K562 (cell line): ENCODE measurements at regions not wholly inside any gene's neighbourhood (a gene's known extent, or its start where the extent isn't known, plus 50 kb on each side); places are given as distances from the start of the nearest gene placed in this dataset.

Experiments
- ATAC-seq: fragments of 200-7000 bp; cut with Tn5 transposase; 3 replicates; pipeline ENCODE4 v1.9.1; 2020; ENCODE audit warnings: moderate library complexity
- BruUV-seq: library from RNA; stranded (reverse); fragments of 400-500 nt; replicated peaks from 2 replicates; lab custom pipeline; 2021; lab: Mats Ljungman, UMichigan
- CTCF ChIA-PET: fragments of 300-600 bp; formaldehyde crosslinking; extraction: SDS; loops from one replicate; lab custom pipeline; 2021; ENCODE audit warnings: low intra/inter-chr PET ratio; lab: Yijun Ruan, JAX
- POLR2A ChIA-PET: fragments of 300-600, 350-650 bp; sonication (Branson Sonifier 250); formaldehyde crosslinking; extraction: SDS; loops from one replicate; lab custom pipeline; 2021; ENCODE audit warnings: antibody characterized with exemption, inconsistent platforms; lab: Yijun Ruan, JAX
- DNase-seq, 4 experiments: peaks; one replicate each; pipeline versions ENCODE4 v3.0.0 to v3.0.0-alpha.2; 2011 to 2018; ENCODE audit warnings: low spot score in 3 of 4, mixed read lengths in 3 of 4; ENCODE audit errors: extremely low read depth in 1 of 4
- FAIRE-seq: peaks from 2 replicates; lab custom pipeline; 2011; peaks lifted over from hg19 to GRCh38; lab: Jason Lieb, UNC
- H2AFZ ChIP-seq: 2 replicates; pipeline ENCODE4 v1.6.0; 2011; ENCODE audit warnings: low read depth, low read length, control low read depth, inconsistent platforms
- H3K27ac ChIP-seq: fragments of 200-600 bp; 3 replicates; pipeline ENCODE4 v1.8.0; 2011; ENCODE audit warnings: low read depth, mild to moderate bottlenecking, control low read depth, inconsistent platforms, low read length, moderate library complexity, mixed read lengths; ENCODE audit errors: extremely low read depth
- H3K27me3 ChIP-seq, 2 experiments: fragments of 300-600 bp in 1 of 2; 2 replicates in 1 of 2; 3 replicates in 1 of 2; pipeline versions ENCODE4 v1.6.0 to v1.8.0; 2011; ENCODE audit warnings: inconsistent platforms in 2 of 2, low read length in 2 of 2, mild to moderate bottlenecking in 1 of 2, mixed read lengths in 1 of 2, moderate library complexity in 1 of 2; ENCODE audit not compliant: control insufficient read depth in 2 of 2, insufficient read depth in 2 of 2
- H3K36me3 ChIP-seq: fragments of 300-600 bp; 3 replicates; pipeline ENCODE4 v1.8.0; 2011; ENCODE audit warnings: mild to moderate bottlenecking, low read length, inconsistent platforms; ENCODE audit not compliant: control insufficient read depth, insufficient read depth
- H3K4me1 ChIP-seq, 2 experiments: fragments of 200-600 bp in 1 of 2; replicated peaks in 1 of 2; 2 replicates in 1 of 2; 3 replicates in 1 of 2; pipeline versions ENCODE4 v1.5.1 to v1.8.0; 2011; ENCODE audit warnings: inconsistent platforms in 2 of 2, low read length in 2 of 2, mild to moderate bottlenecking in 1 of 2, mixed read lengths in 1 of 2, moderate library complexity in 1 of 2; ENCODE audit not compliant: control insufficient read depth in 2 of 2, insufficient read depth in 2 of 2
- H3K4me2 ChIP-seq: 2 replicates; pipeline ENCODE4 v1.6.1; 2011; ENCODE audit warnings: low read length, control low read depth, inconsistent platforms, mixed read lengths; ENCODE audit not compliant: insufficient read depth
- H3K4me3 ChIP-seq: fragments of 200-600 bp; sonication (generic), shearing (Covaris generic); 2 replicates; pipeline ENCODE4 v1.5.1; 2016; ENCODE audit warnings: control low read depth, inconsistent platforms
- H3K79me2 ChIP-seq: fragments of 200-600 bp; 3 replicates; pipeline ENCODE4 v1.8.0; 2011; ENCODE audit warnings: low read length, inconsistent platforms; ENCODE audit not compliant: control insufficient read depth, insufficient read depth
- H3K9ac ChIP-seq, 2 experiments: 2 replicates each; pipeline versions ENCODE4 v1.6.0 to v1.6.1; 2011; ENCODE audit warnings: low read depth in 2 of 2, low read length in 2 of 2, control low read depth in 1 of 2, inconsistent platforms in 1 of 2, mild to moderate bottlenecking in 1 of 2, mixed read lengths in 1 of 2; ENCODE audit not compliant: insufficient read depth in 1 of 2
- H3K9me1 ChIP-seq: one replicate; pipeline ENCODE4 v1.6.0; 2011; ENCODE audit warnings: inconsistent platforms, mild to moderate bottlenecking, low read length, moderate library complexity; ENCODE audit not compliant: control insufficient read depth, insufficient read depth
- H3K9me3 ChIP-seq: replicated peaks from 2 replicates; pipeline ENCODE4 v1.5.1; 2011; ENCODE audit warnings: low read depth, low read length, inconsistent platforms; ENCODE audit not compliant: control insufficient read depth, insufficient read depth
- H4K20me1 ChIP-seq: replicated peaks from 2 replicates; pipeline ENCODE4 v1.6.1; 2011; ENCODE audit warnings: low read length, inconsistent platforms, mixed read lengths; ENCODE audit not compliant: control insufficient read depth, insufficient read depth
- ELF2 ChIP-seq: fragments of 250-450 bp; sonication (Bioruptor Pico); IDR thresholded peaks from 2 replicates; pipeline ENCODE4 v1.5.0; 2021; ENCODE audit warnings: mild to moderate bottlenecking
- JUN ChIP-seq, 2 experiments: sonication (generic) in 1 of 2; formaldehyde crosslinking in 1 of 2; IDR thresholded peaks; 2 replicates each; pipeline versions ENCODE4 v1.6.1 to v1.8.0; 2012 to 2022; ENCODE audit warnings: borderline replicate concordance in 2 of 2, mild to moderate bottlenecking in 2 of 2, improper control_type of control experiment in 1 of 2, low read depth in 1 of 2, low read length in 1 of 2, missing genetic modification reagents in 1 of 2
- KAT7 ChIP-seq: sonication (generic); formaldehyde crosslinking; IDR thresholded peaks from 2 replicates; pipeline ENCODE4 v1.8.0; 2022; ENCODE audit warnings: missing genetic modification reagents, mild to moderate bottlenecking, borderline replicate concordance
- NCOA6 ChIP-seq: fragments of 450-650 bp; IDR thresholded peaks from 2 replicates; pipeline ENCODE4 v1.6.1; 2017; ENCODE audit warnings: mild to moderate bottlenecking
- PHF21A ChIP-seq: fragments of 450-650 bp; IDR thresholded peaks from 2 replicates; pipeline ENCODE4 v1.6.1; 2017; ENCODE audit warnings: low read depth, borderline replicate concordance
- RFX5 ChIP-seq: IDR thresholded peaks from 2 replicates; pipeline ENCODE4 v1.6.1; 2011; ENCODE audit warnings: low read depth, mild to moderate bottlenecking, improper control_type of control experiment, low read length
- SIX5 ChIP-seq, 2 experiments: IDR thresholded peaks; 2 replicates each; pipeline ENCODE4 v1.6.1; 2011; ENCODE audit warnings: low read length in 2 of 2, borderline replicate concordance in 1 of 2, low read depth in 1 of 2, mild to moderate bottlenecking in 1 of 2, moderate library complexity in 1 of 2; ENCODE audit not compliant: insufficient read depth in 1 of 2
- SMAD1 ChIP-seq: fragments of 150-350 bp; IDR thresholded peaks from 2 replicates; pipeline ENCODE4 v1.6.1; 2014; ENCODE audit warnings: low read length, low read depth; ENCODE audit not compliant: partially characterized antibody
- SMARCC2 ChIP-seq: fragments of 450-650 bp; IDR thresholded peaks from 2 replicates; pipeline ENCODE4 v1.6.1; 2017; ENCODE audit warnings: antibody characterized with exemption, moderate library complexity, mild to moderate bottlenecking, low read depth
- SMARCE1 ChIP-seq: fragments of 450-650 bp; IDR thresholded peaks from 2 replicates; pipeline ENCODE4 v1.7.1; 2016; ENCODE audit warnings: mild to moderate bottlenecking
- ZNF41 ChIP-seq: fragments of 250-450 bp; sonication (Bioruptor Pico); conservative IDR thresholded peaks from 2 replicates; pipeline ENCODE4 v1.4.0; 2020; ENCODE audit warnings: mild to moderate bottlenecking
- ZNF444 ChIP-seq: fragments of 250-450 bp; sonication (Bioruptor Pico); IDR thresholded peaks from 2 replicates; pipeline ENCODE4 v1.4.0; 2020; ENCODE audit warnings: mild to moderate bottlenecking, moderate library complexity
- ZNF445 ChIP-seq: fragments of 250-450 bp; sonication (Bioruptor Pico); IDR thresholded peaks from 2 replicates; pipeline ENCODE4 v1.4.0; 2020; ENCODE audit warnings: low read depth, mild to moderate bottlenecking, moderate library complexity
- ZNF507 ChIP-seq: conservative IDR thresholded peaks from 2 replicates; pipeline ENCODE4 v1.6.1; 2017; ENCODE audit warnings: missing genetic modification characterization, missing compliant biosample characterization
- WGBS: fragments of 100-300 bp; shearing (Covaris generic); methylation state at CpG from one replicate; pipeline ENCODE4 v1.1.6; 2016; ENCODE audit warnings: low coverage, mixed read lengths; ENCODE audit not compliant: insufficient coverage; ENCODE audit errors: missing lambda C conversion rate; 5-methylcytosine and 5-hydroxymethylcytosine counted together
- in situ Hi-C: fragments of 300-500 bp; cut with MboI; formaldehyde crosslinking; loops from 4 replicates; pipeline ENCODE4 v1.15.0; 2018; ENCODE audit warnings: inconsistent platforms, mixed read lengths
- intact Hi-C: fragments of 100-400 bp; cut with micrococcal nuclease; formaldehyde crosslinking; loops from 2 replicates; pipeline ENCODE4 v1.14.2; 2022
- TF ChIP-seq, protein P1 (sequence below): fragments of 250-450 bp; sonication (Bioruptor Pico); IDR thresholded peaks from 2 replicates; pipeline ENCODE4 v1.5.0; 2021; ENCODE audit warnings: mild to moderate bottlenecking, borderline replicate concordance

DNA sequence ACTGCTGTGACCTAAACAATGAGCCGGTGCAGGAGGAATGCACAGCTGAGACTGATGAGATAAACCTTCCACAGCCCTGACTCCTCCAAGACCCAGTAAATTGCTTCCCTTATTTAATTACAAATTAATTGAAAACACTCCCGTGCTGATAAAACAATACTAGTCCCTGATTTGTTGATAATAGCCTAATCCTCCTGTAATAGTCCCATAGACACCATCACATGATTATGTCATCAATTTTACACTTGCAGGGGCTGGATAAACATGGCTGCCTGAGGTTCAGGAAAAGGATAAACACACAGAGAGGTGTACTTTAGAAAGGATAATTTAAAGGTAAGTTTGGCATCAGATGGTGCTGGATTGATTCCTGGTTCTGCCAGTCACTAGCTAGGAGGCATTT is 84.6 kb upstream of the SPAG17 start:
- Histone ChIP-seq H3K9ac (no peak overlapping the region), H3K27ac (no peak overlapping the region), H3K9me1 (no peaks in the 10 kb centered on the region), H4K20me1 (no peaks in the 10 kb centered on the region), H3K4me2 (no peak overlapping the region), H3K4me3 (no peak overlapping the region), H3K36me3 (no peaks in the 10 kb centered on the region), H2AFZ (no peak overlapping the region), H3K4me1 (no peaks in the 10 kb centered on the region), H3K27me3 (no peaks in the 10 kb centered on the region), H3K79me2 (no peaks in the 10 kb centered on the region), H3K9me3 (no peaks in the 10 kb centered on the region)
- FAIRE-seq (no peak), DNase-seq (no peak), ATAC-seq (no peak)
- in situ Hi-C loops (no loop called here), intact Hi-C loops (no loop called here)
- CTCF ChIA-PET: no interaction called here
- POLR2A ChIA-PET: no interaction called here
- no TSS peak for BruUV-seq
- WGBS: 3% methylated on average over 2 of the region's 2 CpGs
- TF ChIP-seq SMARCE1: no peak
- TF ChIP-seq ZNF41 (CRISPR knock-in tag): no peak
- TF ChIP-seq SIX5 (IDR thresholded peaks at IDR 0.05; ENCODE audit: borderline replicate concordance in 1 of 2, insufficient read depth in 1 of 2, low read depth in 1 of 2, low read length in 2 of 2): no peak
- no peak for TF ChIP-seq SMARCC2
- TF ChIP-seq, protein P1, sequence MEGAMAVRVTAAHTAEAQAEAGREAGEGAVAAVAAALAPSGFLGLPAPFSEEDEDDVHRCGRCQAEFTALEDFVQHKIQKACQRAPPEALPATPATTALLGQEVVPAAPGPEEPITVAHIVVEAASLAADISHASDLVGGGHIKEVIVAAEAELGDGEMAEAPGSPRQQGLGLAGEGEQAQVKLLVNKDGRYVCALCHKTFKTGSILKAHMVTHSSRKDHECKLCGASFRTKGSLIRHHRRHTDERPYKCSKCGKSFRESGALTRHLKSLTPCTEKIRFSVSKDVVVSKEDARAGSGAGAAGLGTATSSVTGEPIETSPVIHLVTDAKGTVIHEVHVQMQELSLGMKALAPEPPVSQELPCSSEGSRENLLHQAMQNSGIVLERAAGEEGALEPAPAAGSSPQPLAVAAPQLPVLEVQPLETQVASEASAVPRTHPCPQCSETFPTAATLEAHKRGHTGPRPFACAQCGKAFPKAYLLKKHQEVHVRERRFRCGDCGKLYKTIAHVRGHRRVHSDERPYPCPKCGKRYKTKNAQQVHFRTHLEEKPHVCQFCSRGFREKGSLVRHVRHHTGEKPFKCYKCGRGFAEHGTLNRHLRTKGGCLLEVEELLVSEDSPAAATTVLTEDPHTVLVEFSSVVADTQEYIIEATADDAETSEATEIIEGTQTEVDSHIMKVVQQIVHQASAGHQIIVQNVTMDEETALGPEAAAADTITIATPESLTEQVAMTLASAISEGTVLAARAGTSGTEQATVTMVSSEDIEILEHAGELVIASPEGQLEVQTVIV (CRISPR knock-in tag): no peak
- no peak for TF ChIP-seq PHF21A
- no peak for TF ChIP-seq NCOA6
- no peak for TF ChIP-seq ELF2 (CRISPR knock-in tag)
- TF ChIP-seq ZNF507 (tag): no peak
- no peak for TF ChIP-seq ZNF445 (CRISPR knock-in tag)
- TF ChIP-seq RFX5: no peak
- no peak for TF ChIP-seq KAT7 (CRISPR knock-in tag)
- TF ChIP-seq JUN (IDR thresholded peaks at IDR 0.05; ENCODE audit: borderline replicate concordance, low read depth, low read length): no peak
- TF ChIP-seq JUN (CRISPR knock-in tag; IDR thresholded peaks at IDR 0.05; ENCODE audit: borderline replicate concordance): no peak
- no peak for TF ChIP-seq ZNF444 (CRISPR knock-in tag)
- TF ChIP-seq SMAD1: no peak
